ENCODE measurements at regions not wholly inside any gene's neighbourhood (a gene's known extent, or its start where the extent isn't known, plus 50 kb on each side); places are given as distances from the start of the nearest gene placed in this dataset.

DNA sequence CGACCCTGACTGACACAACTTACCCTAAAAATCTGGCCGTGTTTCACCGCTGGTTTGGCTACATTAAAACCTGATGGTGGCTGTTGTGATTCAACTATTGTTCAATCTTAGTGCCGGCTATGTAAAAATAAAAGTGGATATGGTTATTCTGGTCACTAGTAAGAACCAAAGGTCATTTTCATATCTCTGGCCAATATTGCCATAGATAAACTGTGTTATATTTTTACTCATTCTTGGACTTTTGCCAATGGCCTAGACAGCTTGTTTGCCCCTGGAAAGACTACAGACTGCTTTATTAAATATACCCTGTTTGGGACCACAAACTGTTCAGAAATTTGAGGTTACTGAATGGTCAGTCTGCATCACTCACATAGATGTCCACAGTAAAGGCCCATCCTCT is 258.5 kb upstream of the KLHL1 start:
- no peaks in the 10 kb centered on the region for H3K9me3 ChIP-seq (ENCODE audit: control insufficient read depth, low read length)

DNA sequence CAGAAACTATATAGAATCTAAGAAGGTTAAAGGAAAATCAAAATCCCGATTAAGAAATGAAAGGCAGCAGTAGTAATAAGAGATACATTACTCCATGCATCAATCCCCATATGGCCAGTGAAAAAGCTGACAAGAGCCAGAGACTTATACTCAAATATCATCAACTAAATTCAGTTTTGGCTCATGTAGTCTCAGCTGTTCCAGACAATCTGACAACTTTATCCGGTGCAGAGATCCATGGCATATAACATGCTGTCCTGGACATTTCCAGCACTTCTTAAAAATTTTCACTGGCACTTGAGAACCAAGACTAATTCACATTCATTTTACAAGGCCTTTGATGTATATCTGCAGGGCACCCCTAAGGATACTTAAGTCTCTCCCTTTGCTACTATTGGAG is 255.7 kb upstream of the KLHL1 start:
- DNase-seq: no peak
- Histone ChIP-seq H3K27me3 (replicated peaks; ENCODE audit: control insufficient read depth, insufficient read depth, low read length, poor library complexity, severe bottlenecking) (no peaks in the 10 kb centered on the region), H3K9me3 (ENCODE audit: control insufficient read depth, low read length) (no peaks in the 10 kb centered on the region), H3K4me3 (ENCODE audit: insufficient read depth, low read depth, low read length, poor library complexity, severe bottlenecking) (no peak overlapping the region), H3K4me1 (ENCODE audit: control insufficient read depth, insufficient read depth, low read length, poor library complexity, severe bottlenecking) (no peaks in the 10 kb centered on the region), H3K27ac (ENCODE audit: insufficient read depth, low read length, poor library complexity, severe bottlenecking) (no peak overlapping the region), H3K36me3 (ENCODE audit: control insufficient read depth, insufficient read depth, low read length) (no peaks in the 10 kb centered on the region)

More for the DNA sequence above, 258.5 kb upstream of the KLHL1 start:
- no peak for DNase-seq
- Histone ChIP-seq H3K4me3 (ENCODE audit: insufficient read depth, low read depth, low read length, poor library complexity, severe bottlenecking) (no peak overlapping the region), H3K36me3 (ENCODE audit: control insufficient read depth, insufficient read depth, low read length) (no peaks in the 10 kb centered on the region), H3K27ac (ENCODE audit: insufficient read depth, low read length, poor library complexity, severe bottlenecking) (no peak overlapping the region), H3K4me1 (ENCODE audit: control insufficient read depth, insufficient read depth, low read length, poor library complexity, severe bottlenecking) (no peaks in the 10 kb centered on the region), H3K27me3 (replicated peaks; ENCODE audit: control insufficient read depth, insufficient read depth, low read length, poor library complexity, severe bottlenecking) (no peaks in the 10 kb centered on the region)

DNA sequence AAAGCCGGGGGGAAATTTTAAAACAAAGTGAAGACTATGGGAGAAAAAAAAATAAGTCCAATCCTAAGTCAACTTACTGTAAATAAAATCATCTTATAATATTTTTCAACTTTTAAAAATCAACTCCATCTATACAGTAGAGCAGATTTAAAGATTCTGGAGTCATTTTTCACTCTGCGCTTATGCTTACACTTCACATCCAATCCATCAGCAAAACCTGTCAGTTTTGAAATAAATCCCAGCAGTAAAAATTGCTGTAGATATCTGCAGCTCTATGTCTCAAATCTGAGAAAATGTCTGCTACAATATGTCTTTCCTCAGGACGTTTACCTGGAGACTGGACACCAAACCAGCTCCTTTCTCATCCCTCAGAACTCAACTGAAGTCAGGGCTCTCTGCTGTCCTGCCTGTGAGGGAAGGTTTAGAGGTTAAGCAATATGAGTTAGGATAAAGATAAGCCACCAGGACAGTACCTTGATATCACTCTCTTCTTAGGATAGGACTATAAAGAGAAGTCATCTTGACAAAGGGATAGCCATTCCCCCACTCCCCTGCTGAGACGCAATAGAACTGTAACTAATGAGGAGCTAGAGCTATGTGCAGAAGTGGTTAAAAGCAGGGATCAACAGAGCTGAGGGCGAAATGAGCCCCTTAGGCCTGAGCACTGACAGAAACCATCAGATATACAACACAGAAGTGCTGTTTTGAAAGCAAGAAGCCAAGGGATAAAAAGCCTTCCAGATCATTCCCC is 254.7 kb upstream of the KLHL1 start:
- no peak for DNase-seq
- Histone ChIP-seq H3K36me3 (ENCODE audit: control insufficient read depth, insufficient read depth, low read length) (no peaks in the 10 kb centered on the region), H3K4me1 (ENCODE audit: control insufficient read depth, insufficient read depth, low read length, poor library complexity, severe bottlenecking) (no peaks in the 10 kb centered on the region), H3K27me3 (replicated peaks; ENCODE audit: control insufficient read depth, insufficient read depth, low read length, poor library complexity, severe bottlenecking) (no peaks in the 10 kb centered on the region), H3K9me3 (ENCODE audit: control insufficient read depth, low read length) (no peaks in the 10 kb centered on the region), H3K27ac (ENCODE audit: insufficient read depth, low read length, poor library complexity, severe bottlenecking) (no peak overlapping the region), H3K4me3 (ENCODE audit: insufficient read depth, low read depth, low read length, poor library complexity, severe bottlenecking) (no peak overlapping the region)

DNA sequence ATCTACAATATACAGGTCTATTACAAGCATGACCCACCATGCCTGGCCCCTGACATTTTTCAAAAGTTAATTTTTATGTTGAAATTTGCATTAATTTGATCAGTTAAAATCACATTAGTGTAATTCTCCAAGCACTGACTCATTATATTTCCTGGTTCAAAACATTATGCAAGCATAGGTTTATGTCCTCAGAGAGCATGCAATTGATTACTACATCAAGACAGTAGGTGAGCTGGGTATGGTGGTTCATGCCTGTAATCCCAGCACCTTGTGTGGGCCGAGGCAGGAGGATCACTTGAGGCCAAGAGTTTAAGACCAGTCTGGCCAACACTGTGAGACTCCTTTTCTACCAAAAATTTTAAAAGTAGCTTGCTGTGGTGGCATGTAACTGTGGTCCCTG is 248.8 kb upstream of the KLHL1 start:
- Histone ChIP-seq H3K9me3 (ENCODE audit: control insufficient read depth, low read length) (no peaks in the 10 kb centered on the region), H3K36me3 (ENCODE audit: control insufficient read depth, insufficient read depth, low read length) (no peaks in the 10 kb centered on the region), H3K27ac (ENCODE audit: insufficient read depth, low read length, poor library complexity, severe bottlenecking) (no peak overlapping the region), H3K27me3 (replicated peaks; ENCODE audit: control insufficient read depth, insufficient read depth, low read length, poor library complexity, severe bottlenecking) (no peaks in the 10 kb centered on the region), H3K4me1 (ENCODE audit: control insufficient read depth, insufficient read depth, low read length, poor library complexity, severe bottlenecking) (no peaks in the 10 kb centered on the region), H3K4me3 (ENCODE audit: insufficient read depth, low read depth, low read length, poor library complexity, severe bottlenecking) (no peak overlapping the region)
- DNase-seq: no peak

DNA sequence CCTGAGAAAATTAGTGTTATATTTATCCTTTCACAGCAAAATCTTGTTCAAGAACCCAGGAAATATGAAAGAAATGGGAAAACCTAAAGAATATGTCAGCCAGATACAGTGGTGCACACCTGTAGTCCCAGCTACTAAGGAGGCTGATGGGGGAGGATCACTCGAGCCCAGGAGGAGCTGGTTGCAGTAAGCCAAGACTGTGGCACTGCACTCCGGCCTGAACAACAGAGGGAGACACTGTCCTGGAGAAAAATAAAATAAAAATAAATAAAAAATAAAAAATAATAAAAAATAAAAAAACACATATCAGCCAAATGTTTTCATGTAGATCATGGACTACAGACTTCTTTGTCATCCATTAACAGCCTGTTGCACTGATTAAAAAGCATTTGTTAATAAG is 244.8 kb upstream of the KLHL1 start:
- Histone ChIP-seq H3K36me3 (ENCODE audit: control insufficient read depth, insufficient read depth, low read length) (no peaks in the 10 kb centered on the region), H3K27ac (ENCODE audit: insufficient read depth, low read length, poor library complexity, severe bottlenecking) (no peak overlapping the region), H3K27me3 (replicated peaks; ENCODE audit: control insufficient read depth, insufficient read depth, low read length, poor library complexity, severe bottlenecking) (no peaks in the 10 kb centered on the region), H3K4me3 (ENCODE audit: insufficient read depth, low read depth, low read length, poor library complexity, severe bottlenecking) (no peak overlapping the region), H3K4me1 (ENCODE audit: control insufficient read depth, insufficient read depth, low read length, poor library complexity, severe bottlenecking) (no peaks in the 10 kb centered on the region), H3K9me3 (ENCODE audit: control insufficient read depth, low read length) (no peaks in the 10 kb centered on the region)
- DNase-seq: no peak

DNA sequence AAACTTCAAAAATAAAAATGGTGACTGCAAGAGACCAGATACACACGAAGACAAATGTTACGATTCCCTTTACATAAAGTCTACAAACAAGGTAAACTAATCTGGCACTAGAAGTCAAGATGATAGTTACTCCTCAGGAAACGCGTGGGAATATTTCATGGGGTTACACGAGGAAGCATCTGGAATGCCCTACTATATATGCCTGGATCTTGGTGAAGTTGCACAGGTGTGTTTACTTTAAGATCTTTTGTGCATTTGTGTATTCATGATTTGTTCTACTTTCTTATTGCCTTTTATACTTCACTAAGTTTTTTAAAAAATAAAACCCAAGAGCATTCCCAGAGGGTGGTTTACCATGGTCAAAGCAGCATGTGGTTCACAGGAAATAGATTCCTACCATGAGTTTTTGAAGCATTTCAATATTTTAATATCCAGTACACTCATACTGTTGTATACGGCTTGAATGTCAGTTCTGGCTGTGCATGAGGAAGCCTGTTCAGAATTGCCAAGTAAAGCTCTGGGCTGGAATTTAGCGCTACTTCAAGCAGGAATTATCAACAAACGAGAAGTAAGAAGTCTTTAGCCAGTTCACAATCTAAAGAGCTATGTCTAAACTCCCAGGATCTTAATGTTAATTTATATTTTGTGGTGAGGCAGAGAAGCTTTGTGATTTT is 239.8 kb upstream of the KLHL1 start:
- DNase-seq: no peak
- Histone ChIP-seq H3K9me3 (ENCODE audit: control insufficient read depth, low read length) (no peaks in the 10 kb centered on the region), H3K4me3 (ENCODE audit: insufficient read depth, low read depth, low read length, poor library complexity, severe bottlenecking) (no peak overlapping the region), H3K4me1 (ENCODE audit: control insufficient read depth, insufficient read depth, low read length, poor library complexity, severe bottlenecking) (no peaks in the 10 kb centered on the region), H3K36me3 (ENCODE audit: control insufficient read depth, insufficient read depth, low read length) (no peaks in the 10 kb centered on the region), H3K27ac (ENCODE audit: insufficient read depth, low read length, poor library complexity, severe bottlenecking) (no peak overlapping the region), H3K27me3 (replicated peaks; ENCODE audit: control insufficient read depth, insufficient read depth, low read length, poor library complexity, severe bottlenecking) (no peaks in the 10 kb centered on the region)

DNA sequence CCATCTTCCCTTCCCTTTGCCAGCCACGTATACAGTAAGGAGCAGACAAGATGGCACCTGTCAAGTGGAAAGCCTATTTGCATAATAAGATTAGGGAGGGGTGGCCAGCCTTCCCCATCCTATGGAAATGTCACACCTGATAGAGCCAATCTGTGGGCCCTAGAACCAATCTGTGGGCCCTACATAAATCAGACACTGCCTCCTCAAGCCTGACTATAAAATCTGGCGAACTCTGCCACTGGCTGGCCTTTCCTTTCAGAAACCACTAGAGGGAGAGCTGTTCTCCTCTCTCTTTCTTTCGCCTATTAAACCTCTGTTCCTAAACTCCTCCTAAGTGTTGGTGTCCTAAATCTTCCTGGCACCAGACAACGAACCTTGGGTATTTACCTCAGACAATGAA is 231.5 kb upstream of the KLHL1 start:
- H3K27me3 ChIP-seq (replicated peaks; ENCODE audit: control insufficient read depth, insufficient read depth, low read length, poor library complexity, severe bottlenecking): no peaks in the 10 kb centered on the region
- DNase-seq: no peak

DNA sequence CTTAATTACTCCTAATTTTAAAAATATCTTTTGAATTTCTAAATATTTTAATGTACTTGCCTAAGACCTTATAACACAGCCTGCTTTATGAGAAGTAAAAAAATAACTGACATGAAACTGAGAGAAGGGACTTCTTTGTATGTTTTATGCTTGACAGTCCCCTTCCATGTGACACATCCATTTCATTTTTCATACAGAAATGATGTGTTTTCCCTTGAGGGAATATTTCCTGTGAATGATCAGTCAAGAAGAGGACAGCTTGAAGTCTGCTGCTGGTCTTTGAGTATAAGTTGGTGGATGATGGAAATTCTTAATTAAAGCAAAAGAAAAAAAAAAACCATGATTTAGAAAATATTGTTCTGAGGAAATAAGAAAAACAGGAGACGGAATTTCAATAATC is 230.4 kb upstream of the KLHL1 start:
- DNase-seq: no peak
- Histone ChIP-seq H3K27ac (ENCODE audit: insufficient read depth, low read length, poor library complexity, severe bottlenecking) (no peak overlapping the region), H3K4me1 (ENCODE audit: control insufficient read depth, insufficient read depth, low read length, poor library complexity, severe bottlenecking) (no peaks in the 10 kb centered on the region), H3K27me3 (replicated peaks; ENCODE audit: control insufficient read depth, insufficient read depth, low read length, poor library complexity, severe bottlenecking) (no peaks in the 10 kb centered on the region), H3K4me3 (ENCODE audit: insufficient read depth, low read depth, low read length, poor library complexity, severe bottlenecking) (no peak overlapping the region), H3K9me3 (ENCODE audit: control insufficient read depth, low read length) (no peaks in the 10 kb centered on the region), H3K36me3 (ENCODE audit: control insufficient read depth, insufficient read depth, low read length) (no peaks in the 10 kb centered on the region)

More for the DNA sequence above, 231.5 kb upstream of the KLHL1 start:
- no peak overlapping the region for H3K4me3 ChIP-seq (ENCODE audit: insufficient read depth, low read depth, low read length, poor library complexity, severe bottlenecking)
- no peaks in the 10 kb centered on the region for H3K4me1 ChIP-seq (ENCODE audit: control insufficient read depth, insufficient read depth, low read length, poor library complexity, severe bottlenecking)
- H3K27ac ChIP-seq (ENCODE audit: insufficient read depth, low read length, poor library complexity, severe bottlenecking): no peak overlapping the region
- H3K9me3 ChIP-seq (ENCODE audit: control insufficient read depth, low read length): no peaks in the 10 kb centered on the region
- no peaks in the 10 kb centered on the region for H3K36me3 ChIP-seq (ENCODE audit: control insufficient read depth, insufficient read depth, low read length)

DNA sequence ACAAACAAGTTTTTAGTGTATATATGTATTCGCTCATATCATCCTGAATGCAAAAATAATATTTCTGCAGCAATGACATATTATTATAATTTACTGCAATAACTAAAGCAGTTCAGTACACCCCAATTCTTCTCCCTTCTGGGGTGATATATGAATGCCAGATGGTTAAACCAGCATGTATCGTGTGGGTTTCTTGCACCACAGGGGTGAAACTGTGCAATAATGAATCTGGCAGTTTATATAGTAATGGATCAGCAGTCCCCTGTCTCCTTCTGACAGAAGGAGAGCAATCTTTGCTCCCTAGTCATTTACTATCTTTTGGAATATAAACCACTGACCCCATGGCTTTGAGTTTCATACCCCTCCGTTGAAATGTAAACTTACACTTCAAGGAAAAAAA is 228.6 kb upstream of the KLHL1 start:
- no peaks in the 10 kb centered on the region for H3K36me3 ChIP-seq (ENCODE audit: control insufficient read depth, insufficient read depth, low read length)
- H3K4me1 ChIP-seq (ENCODE audit: control insufficient read depth, insufficient read depth, low read length, poor library complexity, severe bottlenecking): no peaks in the 10 kb centered on the region
- H3K9me3 ChIP-seq (ENCODE audit: control insufficient read depth, low read length): no peaks in the 10 kb centered on the region
- DNase-seq: no peak
- H3K27me3 ChIP-seq (replicated peaks; ENCODE audit: control insufficient read depth, insufficient read depth, low read length, poor library complexity, severe bottlenecking): no peaks in the 10 kb centered on the region
- no peak overlapping the region for H3K4me3 ChIP-seq (ENCODE audit: insufficient read depth, low read depth, low read length, poor library complexity, severe bottlenecking)
- H3K27ac ChIP-seq (ENCODE audit: insufficient read depth, low read length, poor library complexity, severe bottlenecking): no peak overlapping the region

DNA sequence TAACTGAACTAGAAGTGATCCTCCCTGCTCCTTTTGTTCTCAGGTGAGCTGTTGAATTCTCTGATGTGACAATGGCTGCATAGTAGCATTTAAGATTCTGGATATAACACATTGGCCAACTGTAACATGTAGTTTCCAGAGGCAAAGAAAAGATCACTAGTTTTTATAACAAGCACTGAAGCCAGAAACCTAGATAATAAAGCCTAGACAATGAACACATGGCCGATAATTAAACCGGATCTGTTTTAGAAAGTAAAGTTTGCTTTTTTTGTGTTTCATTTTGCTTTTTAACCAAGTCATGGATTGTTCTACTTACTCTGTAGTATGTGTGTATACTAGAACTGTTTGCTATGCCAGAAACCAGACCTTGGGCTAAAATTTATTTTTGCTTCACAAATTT is 225.5 kb upstream of the KLHL1 start:
- H3K4me3 ChIP-seq (ENCODE audit: insufficient read depth, low read depth, low read length, poor library complexity, severe bottlenecking): no peak overlapping the region
- H3K27ac ChIP-seq (ENCODE audit: insufficient read depth, low read length, poor library complexity, severe bottlenecking): no peak overlapping the region
- H3K9me3 ChIP-seq (ENCODE audit: control insufficient read depth, low read length): no peaks in the 10 kb centered on the region
- H3K4me1 ChIP-seq (ENCODE audit: control insufficient read depth, insufficient read depth, low read length, poor library complexity, severe bottlenecking): no peaks in the 10 kb centered on the region
- DNase-seq: no peak
- no peaks in the 10 kb centered on the region for H3K27me3 ChIP-seq (replicated peaks; ENCODE audit: control insufficient read depth, insufficient read depth, low read length, poor library complexity, severe bottlenecking)
- H3K36me3 ChIP-seq (ENCODE audit: control insufficient read depth, insufficient read depth, low read length): no peaks in the 10 kb centered on the region
